ENCODE measurements at regions not wholly inside any gene's neighbourhood (a gene's known extent, or its start where the extent isn't known, plus 50 kb on each side); places are given as distances from the start of the nearest gene placed in this dataset.

DNA sequence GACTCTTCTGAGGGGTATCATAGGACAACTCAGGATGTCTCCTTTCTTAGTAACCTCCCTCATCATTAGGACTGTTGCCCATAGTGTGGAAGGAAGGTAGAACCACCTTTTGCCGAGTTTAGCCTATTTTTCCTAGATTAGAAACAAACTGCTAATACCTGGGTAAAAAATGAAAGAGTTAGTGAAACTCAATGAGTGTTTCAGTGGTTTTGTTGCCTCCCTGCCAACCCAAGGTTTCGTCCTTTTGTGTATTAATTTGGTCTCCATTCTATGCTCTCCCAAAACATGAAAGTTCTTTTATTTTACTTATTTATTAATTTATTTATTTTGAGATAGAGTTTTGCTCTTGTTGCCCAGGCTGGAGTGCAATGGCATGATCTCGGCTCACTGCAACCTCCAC lies 174.9 kb upstream of the KCNJ16 start:
- WGBS, 2 donors = 93 to 97% methylated on average over 3 of the region's 3 CpGs
- DNase-seq = no peak
- no peak overlapping the region for H3K27ac ChIP-seq
- no peaks in the 10 kb centered on the region for H3K9me3 ChIP-seq
- no peaks in the 10 kb centered on the region for H3K36me3 ChIP-seq (ENCODE audit: low read depth, missing control alignments)
- no peaks in the 10 kb centered on the region for H3K27me3 ChIP-seq
- intact Hi-C loops (cut with DNase I; ENCODE audit: low total_unique reads) = no loop called here
- no peaks in the 10 kb centered on the region for H3K4me1 ChIP-seq
- TF ChIP-seq CTCF (IDR thresholded peaks at IDR 0.05) = no peak
- no peak for TF ChIP-seq POLR2A (IDR thresholded peaks at IDR 0.05)
- no peak overlapping the region for H3K4me3 ChIP-seq

DNA sequence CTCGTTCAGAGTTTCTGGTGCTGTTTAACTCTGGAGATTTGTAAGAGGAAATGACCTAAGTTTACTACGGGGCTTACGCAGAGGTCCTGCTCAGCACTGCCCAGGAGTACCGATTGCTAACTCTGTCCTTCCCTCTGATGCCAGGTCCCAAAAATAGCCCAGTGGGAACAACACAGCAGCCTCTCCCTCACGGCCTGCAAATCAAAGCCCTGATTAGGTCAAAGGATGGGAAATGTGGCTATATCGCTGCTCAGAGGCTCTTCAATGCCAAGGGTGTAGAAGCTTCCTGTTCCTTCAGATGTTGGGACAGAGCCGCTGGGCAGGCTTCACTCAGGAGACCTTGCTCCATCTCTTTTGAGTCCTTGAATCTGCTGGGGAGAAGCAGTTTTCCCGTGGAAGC lies 174.2 kb upstream of the KCNJ16 start:
- Histone ChIP-seq H3K27me3 (no peaks in the 10 kb centered on the region), H3K9me3 (no peaks in the 10 kb centered on the region), H3K4me3 (no peak overlapping the region), H3K27ac (no peak overlapping the region), H3K36me3 (ENCODE audit: low read depth, missing control alignments) (no peaks in the 10 kb centered on the region), H3K4me1 (no peaks in the 10 kb centered on the region)
- WGBS, 2 donors = 71 to 77% methylated on average over 8 of the region's 8 CpGs
- DNase-seq = no peak
- TF ChIP-seq CTCF (IDR thresholded peaks at IDR 0.05) (no peak), POLR2A (IDR thresholded peaks at IDR 0.05) (no peak)
- intact Hi-C loops (cut with DNase I; ENCODE audit: low total_unique reads) = no loop called here

GRCh38 chr17:69906306-69906705 lies 168.7 kb upstream of the KCNJ16 start:
- no peaks in the 10 kb centered on the region for H3K36me3 ChIP-seq (ENCODE audit: low read depth, missing control alignments)
- 91 to 96% methylated on average over 4 of the region's 4 CpGs for WGBS, 2 donors
- intact Hi-C loops (cut with DNase I; ENCODE audit: low total_unique reads) = no loop called here
- H3K9me3 ChIP-seq = no peaks in the 10 kb centered on the region
- no peaks in the 10 kb centered on the region for H3K4me1 ChIP-seq
- DNase-seq = no peak
- no peak overlapping the region for H3K4me3 ChIP-seq
- no peaks in the 10 kb centered on the region for H3K27me3 ChIP-seq
- H3K27ac ChIP-seq = no peak overlapping the region
- TF ChIP-seq POLR2A (IDR thresholded peaks at IDR 0.05) (no peak), CTCF (IDR thresholded peaks at IDR 0.05) (no peak)

DNA sequence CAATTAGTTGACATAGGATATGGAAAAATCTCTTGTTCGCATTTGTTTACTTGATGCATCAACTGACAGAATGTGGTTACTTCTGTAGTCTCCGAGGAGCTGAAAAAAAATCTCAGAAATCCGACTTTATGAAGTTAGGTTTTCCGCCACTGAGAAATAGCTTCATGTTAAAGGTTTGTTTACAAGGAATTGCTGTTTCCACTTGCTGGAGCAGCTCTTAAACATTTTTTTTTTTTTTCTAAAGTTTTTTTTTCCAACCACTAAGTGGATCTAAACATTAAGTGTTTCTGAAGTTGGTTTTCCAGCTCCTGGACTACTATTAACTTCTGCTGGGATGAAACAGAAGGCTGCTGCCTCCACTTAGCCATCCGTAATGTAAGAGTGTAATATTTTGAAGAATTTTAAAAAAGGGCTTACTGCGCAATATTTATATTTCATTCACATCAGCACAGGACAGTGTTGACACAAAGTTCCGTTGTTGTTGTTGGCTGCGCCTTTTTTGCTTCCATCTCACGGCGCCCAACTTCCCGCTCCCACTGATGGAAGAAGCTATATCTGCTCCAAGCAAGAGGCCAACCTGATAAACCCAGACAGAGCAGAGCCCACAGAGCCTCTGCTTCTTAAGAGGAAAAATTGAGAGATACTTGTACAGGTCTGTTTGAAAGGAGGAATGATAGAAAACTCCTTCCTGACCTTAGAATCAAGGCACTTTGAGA lies 167.7 kb upstream of the KCNJ16 start:
- 90 to 92% methylated on average over 11 of the region's 11 CpGs for WGBS, 2 donors
- no peaks in the 10 kb centered on the region for H3K36me3 ChIP-seq (ENCODE audit: low read depth, missing control alignments)
- H3K27me3 ChIP-seq = no peaks in the 10 kb centered on the region
- no peaks in the 10 kb centered on the region for H3K9me3 ChIP-seq
- DNase-seq = no peak
- intact Hi-C loops (cut with DNase I; ENCODE audit: low total_unique reads) = no loop called here
- H3K4me3 ChIP-seq = no peak overlapping the region
- TF ChIP-seq POLR2A (IDR thresholded peaks at IDR 0.05) (no peak), CTCF (IDR thresholded peaks at IDR 0.05) (no peak)
- no peaks in the 10 kb centered on the region for H3K4me1 ChIP-seq
- H3K27ac ChIP-seq = no peak overlapping the region

Data from testis (tissue), 2 donors.